ENCODE measurements at regions not wholly inside any gene's neighbourhood (a gene's known extent, or its start where the extent isn't known, plus 50 kb on each side); places are given as distances from the start of the nearest gene placed in this dataset.
"Not testable (repeated sequence)": the region's sequence is repeated elsewhere in the genome, so short reads cannot be mapped to it uniquely, and the experiment has no call there.

DNA sequence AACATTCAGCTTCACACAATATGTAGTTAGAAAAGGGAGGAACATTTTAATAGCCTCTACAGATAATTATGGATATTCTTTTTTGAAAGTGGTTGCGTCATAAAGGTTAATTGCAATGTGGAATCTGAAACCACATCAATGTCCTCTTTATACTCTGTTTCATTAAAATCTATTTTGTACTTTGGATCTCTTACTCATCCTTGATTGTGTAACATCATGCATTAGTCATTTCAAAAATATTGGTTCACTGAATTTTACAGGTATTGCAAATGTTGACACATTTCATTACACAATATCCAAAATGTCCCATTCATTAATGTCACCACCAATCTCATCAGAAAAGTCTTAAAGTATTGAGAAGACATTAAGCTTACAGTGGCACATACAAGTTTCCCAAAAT is 62.7 kb upstream of the USP9X start:
- H3K4me3 ChIP-seq (ENCODE audit: low read depth, low read length) = no peak overlapping the region
- H3K27me3 ChIP-seq (ENCODE audit: control insufficient read depth, insufficient read depth, low read length) = peaks cover 29% of the 10 kb centered on the region
- no peaks in the 10 kb centered on the region for H3K4me1 ChIP-seq (ENCODE audit: control insufficient read depth, insufficient read depth, low read length)
- no peaks in the 10 kb centered on the region for H3K9me3 ChIP-seq (ENCODE audit: control insufficient read depth, insufficient read depth, low read length)
- no peaks in the 10 kb centered on the region for H3K36me3 ChIP-seq (ENCODE audit: control insufficient read depth, insufficient read depth, low read length)
- DNase-seq (ENCODE audit: low read depth in 4 of 6, low spot score in 6 of 6) = no peak
- no peak overlapping the region for H3K27ac ChIP-seq (ENCODE audit: low read depth, low read length)
- no CpG with 5 or more reads among the region's 1 CpG for WGBS (ENCODE audit: insufficient coverage)

GRCh38 chrX:41023098-41023497 is 62.1 kb upstream of the USP9X start:
- Histone ChIP-seq H3K27me3 (ENCODE audit: control insufficient read depth, insufficient read depth, low read length) (peaks cover 29% of the 10 kb centered on the region), H3K4me3 (ENCODE audit: low read depth, low read length) (no peak overlapping the region)
- no CpG with 5 or more reads among the region's 3 CpGs for WGBS (ENCODE audit: insufficient coverage)

DNA sequence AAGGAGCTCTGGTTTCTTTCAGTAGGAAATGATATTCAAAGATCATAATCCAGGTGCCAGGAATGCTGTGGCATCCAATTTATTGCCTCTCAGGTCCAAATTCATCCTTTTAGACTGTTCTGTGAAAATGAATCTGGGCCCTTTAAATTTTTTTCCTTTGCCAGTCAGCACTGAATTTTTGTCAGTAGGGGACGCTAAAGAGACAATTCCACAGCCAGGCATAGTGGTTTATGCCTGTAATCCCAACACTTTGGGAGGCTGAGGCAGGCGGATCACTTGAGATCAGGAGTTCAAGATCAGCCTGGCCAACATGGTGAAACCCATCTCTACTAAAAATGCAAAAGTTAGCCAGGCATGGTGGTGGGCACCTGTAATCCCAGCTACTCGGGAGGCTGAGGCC is 60.9 kb upstream of the USP9X start:
- not testable (repeated sequence) for H3K27ac ChIP-seq (ENCODE audit: low read depth, low read length); H3K4me3 ChIP-seq (ENCODE audit: low read depth, low read length); DNase-seq (ENCODE audit: low read depth in 4 of 6, low spot score in 6 of 6); H3K4me1 ChIP-seq (ENCODE audit: control insufficient read depth, insufficient read depth, low read length); H3K9me3 ChIP-seq (ENCODE audit: control insufficient read depth, insufficient read depth, low read length); H3K36me3 ChIP-seq (ENCODE audit: control insufficient read depth, insufficient read depth, low read length)
- WGBS (ENCODE audit: insufficient coverage) = 39% methylated on average over 2 of the region's 3 CpGs
- peaks cover 25% of the 10 kb centered on the region for H3K27me3 ChIP-seq (ENCODE audit: control insufficient read depth, insufficient read depth, low read length)

More at GRCh38 chrX:41023098-41023497, 62.1 kb upstream of the USP9X start:
- no peaks in the 10 kb centered on the region for H3K9me3 ChIP-seq (ENCODE audit: control insufficient read depth, insufficient read depth, low read length)
- H3K4me1 ChIP-seq (ENCODE audit: control insufficient read depth, insufficient read depth, low read length) = no peaks in the 10 kb centered on the region
- H3K36me3 ChIP-seq (ENCODE audit: control insufficient read depth, insufficient read depth, low read length) = no peaks in the 10 kb centered on the region
- no peak overlapping the region for H3K27ac ChIP-seq (ENCODE audit: low read depth, low read length)
- no peak for DNase-seq (ENCODE audit: low read depth in 4 of 6, low spot score in 6 of 6)

GRCh38 chrX:41024755-41025154 is 60.5 kb upstream of the USP9X start:
- Histone ChIP-seq H3K4me1 (ENCODE audit: control insufficient read depth, insufficient read depth, low read length) (no peaks in the 10 kb centered on the region), H3K27ac (ENCODE audit: low read depth, low read length) (no peak overlapping the region), H3K36me3 (ENCODE audit: control insufficient read depth, insufficient read depth, low read length) (no peaks in the 10 kb centered on the region), H3K9me3 (ENCODE audit: control insufficient read depth, insufficient read depth, low read length) (no peaks in the 10 kb centered on the region), H3K4me3 (ENCODE audit: low read depth, low read length) (no peak overlapping the region), H3K27me3 (ENCODE audit: control insufficient read depth, insufficient read depth, low read length) (peaks cover 25% of the 10 kb centered on the region)
- no peak for DNase-seq (ENCODE audit: low read depth in 4 of 6, low spot score in 6 of 6)
- WGBS (ENCODE audit: insufficient coverage) = 84% methylated on average over 4 of the region's 6 CpGs

- Histone ChIP-seq H3K4me3 (ENCODE audit: low read depth, low read length) (no peak overlapping the region), H3K27me3 (ENCODE audit: control insufficient read depth, insufficient read depth, low read length) (peaks cover 29% of the 10 kb centered on the region), H3K4me1 (ENCODE audit: control insufficient read depth, insufficient read depth, low read length) (no peaks in the 10 kb centered on the region), H3K36me3 (ENCODE audit: control insufficient read depth, insufficient read depth, low read length) (no peaks in the 10 kb centered on the region), H3K9me3 (ENCODE audit: control insufficient read depth, insufficient read depth, low read length) (no peaks in the 10 kb centered on the region), H3K27ac (ENCODE audit: low read depth, low read length) (no peak overlapping the region)
- WGBS (ENCODE audit: insufficient coverage) = 11% methylated on average over 6 of the region's 13 CpGs
- no peak for DNase-seq (ENCODE audit: low read depth in 4 of 6, low spot score in 6 of 6)
Observed at GRCh38 chrX:41025926-41026701, 59.1 kb upstream of the USP9X start.

GRCh38 chrX:41026702-41027078 is 58.6 kb upstream of the USP9X start:
- DNase-seq (ENCODE audit: low read depth in 4 of 6, low spot score in 6 of 6) = no peak
- Histone ChIP-seq H3K4me3 (ENCODE audit: low read depth, low read length) (no peak overlapping the region), H3K27ac (ENCODE audit: low read depth, low read length) (no peak overlapping the region), H3K9me3 (ENCODE audit: control insufficient read depth, insufficient read depth, low read length) (no peaks in the 10 kb centered on the region), H3K4me1 (ENCODE audit: control insufficient read depth, insufficient read depth, low read length) (no peaks in the 10 kb centered on the region), H3K27me3 (ENCODE audit: control insufficient read depth, insufficient read depth, low read length) (peaks cover 30% of the 10 kb centered on the region), H3K36me3 (ENCODE audit: control insufficient read depth, insufficient read depth, low read length) (no peaks in the 10 kb centered on the region)
- no CpG with 5 or more reads among the region's 5 CpGs for WGBS (ENCODE audit: insufficient coverage)

DNA sequence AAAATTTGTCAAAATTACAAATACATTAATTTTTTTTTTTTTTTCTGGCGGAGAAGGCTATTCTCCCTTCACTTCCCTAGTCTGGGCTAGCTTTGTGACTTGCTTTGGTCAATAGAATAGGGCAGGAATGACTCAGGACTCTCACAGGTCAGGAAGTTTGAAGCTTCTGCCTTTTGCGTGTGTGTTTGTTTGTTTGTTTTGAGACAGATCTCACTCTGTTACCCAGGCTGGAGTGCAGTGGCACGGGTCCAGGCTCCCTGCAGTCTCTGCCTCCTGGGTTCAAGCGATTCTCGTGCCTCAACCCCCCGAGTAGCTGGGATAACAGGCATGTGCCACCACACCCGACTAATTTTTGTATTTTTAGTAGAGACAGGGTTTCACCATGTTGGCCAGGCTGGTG is 55.9 kb upstream of the USP9X start:
- Histone ChIP-seq H3K27me3 (ENCODE audit: control insufficient read depth, insufficient read depth, low read length) (peaks cover 22% of the 10 kb centered on the region), H3K4me1 (ENCODE audit: control insufficient read depth, insufficient read depth, low read length) (no peaks in the 10 kb centered on the region), H3K27ac (ENCODE audit: low read depth, low read length) (no peak overlapping the region), H3K36me3 (ENCODE audit: control insufficient read depth, insufficient read depth, low read length) (no peaks in the 10 kb centered on the region), H3K9me3 (ENCODE audit: control insufficient read depth, insufficient read depth, low read length) (no peaks in the 10 kb centered on the region), H3K4me3 (ENCODE audit: low read depth, low read length) (no peak overlapping the region)
- DNase-seq (ENCODE audit: low read depth in 4 of 6, low spot score in 6 of 6) = no peak
- WGBS (ENCODE audit: insufficient coverage) = 40% methylated on average over 1 of the region's 7 CpGs

- WGBS (ENCODE audit: insufficient coverage) = 86% methylated on average over 8 of the region's 13 CpGs
- no peak for DNase-seq (ENCODE audit: low read depth in 4 of 6, low spot score in 6 of 6)
- H3K36me3 ChIP-seq (ENCODE audit: control insufficient read depth, insufficient read depth, low read length) = no peaks in the 10 kb centered on the region
- no peak overlapping the region for H3K27ac ChIP-seq (ENCODE audit: low read depth, low read length)
- no peaks in the 10 kb centered on the region for H3K9me3 ChIP-seq (ENCODE audit: control insufficient read depth, insufficient read depth, low read length)
- H3K27me3 ChIP-seq (ENCODE audit: control insufficient read depth, insufficient read depth, low read length) = peaks cover 15% of the 10 kb centered on the region
- no peaks in the 10 kb centered on the region for H3K4me1 ChIP-seq (ENCODE audit: control insufficient read depth, insufficient read depth, low read length)
- H3K4me3 ChIP-seq (ENCODE audit: low read depth, low read length) = no peak overlapping the region
Observed at GRCh38 chrX:41031256-41031967, 53.8 kb upstream of the USP9X start.

DNA sequence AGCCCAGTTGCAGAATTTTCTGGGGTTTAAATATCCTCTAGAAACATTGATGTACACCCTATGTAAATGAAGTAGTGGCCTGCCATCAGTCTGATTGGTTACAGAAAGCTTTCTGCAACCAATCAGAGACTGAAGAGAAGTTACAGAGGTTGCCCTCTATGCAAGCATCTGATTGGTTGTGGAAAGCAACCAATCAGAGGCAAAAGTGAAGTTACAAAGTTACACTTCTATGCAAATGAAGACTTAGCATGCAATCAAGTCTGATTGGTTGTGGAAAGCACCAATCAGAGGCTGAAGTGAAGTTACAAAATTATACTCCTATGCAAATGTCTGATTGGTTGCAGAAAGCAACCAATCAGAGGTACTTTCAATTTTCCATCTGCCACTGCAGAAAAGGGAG is 51.9 kb upstream of the USP9X start:
- Histone ChIP-seq H3K4me1 (ENCODE audit: control insufficient read depth, insufficient read depth, low read length) (no peaks in the 10 kb centered on the region), H3K36me3 (ENCODE audit: control insufficient read depth, insufficient read depth, low read length) (no peaks in the 10 kb centered on the region), H3K4me3 (ENCODE audit: low read depth, low read length) (no peak overlapping the region), H3K27ac (ENCODE audit: low read depth, low read length) (no peak overlapping the region), H3K27me3 (ENCODE audit: control insufficient read depth, insufficient read depth, low read length) (peaks cover 9% of the 10 kb centered on the region), H3K9me3 (ENCODE audit: control insufficient read depth, insufficient read depth, low read length) (no peaks in the 10 kb centered on the region)
- DNase-seq (ENCODE audit: low read depth in 4 of 6, low spot score in 6 of 6) = no peak

GRCh38 chrX:41034902-41035301 is 50.3 kb upstream of the USP9X start:
- not testable (repeated sequence) for H3K27ac ChIP-seq (ENCODE audit: low read depth, low read length); DNase-seq (ENCODE audit: low read depth in 4 of 6, low spot score in 6 of 6); H3K9me3 ChIP-seq (ENCODE audit: control insufficient read depth, insufficient read depth, low read length); H3K4me1 ChIP-seq (ENCODE audit: control insufficient read depth, insufficient read depth, low read length); H3K4me3 ChIP-seq (ENCODE audit: low read depth, low read length); H3K36me3 ChIP-seq (ENCODE audit: control insufficient read depth, insufficient read depth, low read length); H3K27me3 ChIP-seq (ENCODE audit: control insufficient read depth, insufficient read depth, low read length)
- no CpG with 5 or more reads among the region's 5 CpGs for WGBS (ENCODE audit: insufficient coverage)

All from spinal cord (tissue), 9 donors.